Endothelial cell of umbilical vein (primary cell): ENCODE measurements at regions not wholly inside any gene's neighbourhood (a gene's known extent, or its start where the extent isn't known, plus 50 kb on each side); places are given as distances from the start of the nearest gene placed in this dataset.

Source experiments
- BruUV-seq: library from RNA; stranded (reverse); fragments of 400-500 nt; replicated peaks from 2 replicates; lab custom pipeline; 2021; lab: Mats Ljungman, UMichigan
- CTCF ChIA-PET: fragments of 300-600, 350-600 bp; sonication (Branson Sonifier 250); formaldehyde crosslinking; loops from one replicate; lab custom pipeline; 2021; ENCODE audit warnings: antibody characterized with exemption, inconsistent platforms; lab: Charles Lee
- POLR2A ChIA-PET: fragments of 300-600, 350-600 bp; sonication (Branson Sonifier 250); formaldehyde crosslinking; loops from one replicate; lab custom pipeline; 2021; ENCODE audit warnings: antibody characterized with exemption, inconsistent platforms; lab: Charles Lee
- DNase-seq: peaks from one replicate; pipeline ENCODE4 v3.0.0-alpha.2; 2011; ENCODE audit warnings: low read depth, low spot score
- FAIRE-seq: peaks from 2 replicates; lab custom pipeline; 2011; peaks lifted over from hg19 to GRCh38; lab: Jason Lieb, UNC
- H2AFZ ChIP-seq: 2 replicates; pipeline ENCODE4 v1.6.0; 2012; ENCODE audit warnings: low read depth, low read length, control low read depth, inconsistent platforms
- H3K27ac ChIP-seq: 2 replicates; pipeline ENCODE4 v1.5.1; 2011; ENCODE audit warnings: low read depth, mild to moderate bottlenecking, control low read depth, low read length, moderate library complexity; ENCODE audit not compliant: insufficient read depth
- H3K27me3 ChIP-seq, 2 experiments: 2 replicates each; pipeline versions ENCODE4 v1.6.0 to v1.6.1; 2011; ENCODE audit warnings: low read length in 2 of 2, mixed read lengths in 1 of 2; ENCODE audit not compliant: control insufficient read depth in 2 of 2, insufficient read depth in 2 of 2
- H3K36me3 ChIP-seq, 2 experiments: 2 replicates in 1 of 2; 3 replicates in 1 of 2; pipeline ENCODE4 v1.5.1; 2011; ENCODE audit warnings: low read length in 2 of 2, mild to moderate bottlenecking in 1 of 2, moderate library complexity in 1 of 2; ENCODE audit not compliant: control insufficient read depth in 2 of 2, insufficient read depth in 2 of 2; ENCODE audit errors: extremely low read depth in 1 of 2
- H3K4me1 ChIP-seq: 3 replicates; pipeline ENCODE4 v1.5.1; 2011; ENCODE audit warnings: mild to moderate bottlenecking, low read length; ENCODE audit not compliant: control insufficient read depth, insufficient read depth; ENCODE audit errors: extremely low read depth
- H3K4me2 ChIP-seq: 2 replicates; pipeline ENCODE4 v1.6.1; 2011; ENCODE audit warnings: low read length, control low read depth, mixed read lengths; ENCODE audit not compliant: insufficient read depth
- H3K4me3 ChIP-seq, 3 experiments: fragments of 200-600 bp in 1 of 3; sonication (generic), shearing (Covaris generic) in 1 of 3; replicated peaks in 1 of 3; 2 replicates each; pipeline ENCODE4 v1.5.1; 2011 to 2016; ENCODE audit warnings: control low read depth in 3 of 3, low read length in 3 of 3, mild to moderate bottlenecking in 2 of 3, inconsistent platforms in 1 of 3, low read depth in 1 of 3, moderate library complexity in 1 of 3; ENCODE audit not compliant: insufficient read depth in 1 of 3
- H3K79me2 ChIP-seq: 2 replicates; pipeline ENCODE4 v1.6.0; 2012; ENCODE audit warnings: low read length, inconsistent platforms; ENCODE audit not compliant: control insufficient read depth, insufficient read depth
- H3K9ac ChIP-seq: replicated peaks from 2 replicates; pipeline ENCODE3; 2011; ENCODE audit warnings: low read length, control low read depth; ENCODE audit not compliant: insufficient read depth; ENCODE audit errors: extremely low read depth
- H3K9me1 ChIP-seq: replicated peaks from 3 replicates; pipeline ENCODE4 v1.6.0; 2011; ENCODE audit warnings: mild to moderate bottlenecking, low read length; ENCODE audit not compliant: control insufficient read depth, insufficient read depth; ENCODE audit errors: extremely low read depth
- H3K9me3 ChIP-seq: replicated peaks from 2 replicates; pipeline ENCODE4 v1.5.1; 2012; ENCODE audit warnings: low read length, inconsistent platforms; ENCODE audit not compliant: control insufficient read depth, insufficient read depth
- H4K20me1 ChIP-seq: replicated peaks from 2 replicates; pipeline ENCODE3; 2011; ENCODE audit warnings: mild to moderate bottlenecking, low read length; ENCODE audit not compliant: control insufficient read depth, insufficient read depth; ENCODE audit errors: extremely low read depth
- CTCF ChIP-seq, 2 donors: IDR thresholded peaks; 1 replicate in 1 of 2; 2 replicates in 1 of 2; pipeline ENCODE4 v1.5.1; 2011; ENCODE audit warnings: low read length in 2 of 2, mild to moderate bottlenecking in 2 of 2, moderate library complexity in 2 of 2, control low read depth in 1 of 2, inconsistent platforms in 1 of 2, low read depth in 1 of 2; ENCODE audit not compliant: insufficient read depth in 1 of 2; ENCODE audit errors: extremely low read depth in 1 of 2
- EZH2 ChIP-seq: IDR thresholded peaks from 2 replicates; pipeline ENCODE4 v1.6.1; 2012; ENCODE audit warnings: borderline replicate concordance, low read depth, mild to moderate bottlenecking, moderate library complexity, low read length, inconsistent platforms; ENCODE audit not compliant: severe bottlenecking
- FOS ChIP-seq: IDR thresholded peaks from 2 replicates; pipeline ENCODE4 v1.6.1; 2011; ENCODE audit warnings: mild to moderate bottlenecking, low read length, moderate library complexity, borderline replicate concordance; ENCODE audit not compliant: insufficient read depth
- GATA2 ChIP-seq: IDR thresholded peaks from 2 replicates; pipeline ENCODE4 v1.7.0; 2011; ENCODE audit warnings: low read depth, mild to moderate bottlenecking, moderate library complexity, mixed read lengths, low read length; ENCODE audit not compliant: insufficient read length, insufficient read depth
- JUN ChIP-seq: IDR thresholded peaks from 2 replicates; pipeline ENCODE4 v1.6.1; 2011; ENCODE audit warnings: borderline replicate concordance, low read depth; ENCODE audit not compliant: insufficient read length, insufficient read depth
- MYC ChIP-seq: IDR thresholded peaks from one replicate; pipeline ENCODE4 v1.6.1; 2011; ENCODE audit warnings: mild to moderate bottlenecking, low read depth, low read length
- POLR2A ChIP-seq: IDR thresholded peaks from 2 replicates; pipeline ENCODE4 v1.6.1; 2012; ENCODE audit warnings: low read depth, mild to moderate bottlenecking, control low read depth, low read length
- POLR2AphosphoS5 ChIP-seq: IDR thresholded peaks from 2 replicates; pipeline ENCODE4 v1.6.1; 2012; ENCODE audit warnings: low read depth, mild to moderate bottlenecking, control low read depth, low read length, moderate library complexity; ENCODE audit not compliant: insufficient read depth
- dilution Hi-C: fragments of 300-500 bp; cut with MboI; formaldehyde crosslinking; loops from one replicate; pipeline ENCODE4 v1.15.0; 2019; ENCODE audit warnings: low sequenced_read_pairs; ENCODE audit not compliant: extremely low pct_ligation_motif_present
- intact Hi-C: fragments of 100-400 bp; cut with micrococcal nuclease; formaldehyde crosslinking; loops from one replicate; pipeline ENCODE4 v1.10.0; 2022
- TF ChIP-seq, protein P1 (sequence below): IDR thresholded peaks from 2 replicates; pipeline ENCODE4 v1.6.1; 2011; ENCODE audit not compliant: insufficient read depth, insufficient read length

DNA sequence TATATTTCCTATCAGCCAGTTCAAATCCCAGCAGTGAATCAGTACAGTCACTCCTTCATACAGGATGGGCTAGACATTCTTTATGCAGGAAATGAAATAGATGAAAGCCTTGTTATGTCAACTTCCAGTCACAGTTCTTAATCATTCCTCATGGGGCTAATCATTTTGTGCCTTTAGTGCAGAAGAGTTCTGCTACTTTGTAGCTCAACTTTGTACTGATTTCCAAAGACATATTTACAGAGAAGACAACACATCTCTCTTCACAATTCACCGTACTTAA, 593.9 kb upstream of the NETO1 start:
- BruUV-seq: no TSS peak
- DNase-seq (no peak), FAIRE-seq (no peak)
- Histone ChIP-seq H3K9ac (no peak overlapping the region), H3K4me3 (no peak overlapping the region), H3K9me3 (peaks cover 4% of the 10 kb centered on the region), H3K27ac (no peak overlapping the region), H3K9me1 (no peaks in the 10 kb centered on the region), H3K27me3 (no peaks in the 10 kb centered on the region), H3K36me3 (no peaks in the 10 kb centered on the region), H3K4me2 (no peak overlapping the region), H2AFZ (no peak overlapping the region), H3K79me2 (no peaks in the 10 kb centered on the region), H4K20me1 (no peaks in the 10 kb centered on the region), H3K4me1 (no peaks in the 10 kb centered on the region)
- dilution Hi-C loops (no loop called here), intact Hi-C loops (no loop called here)
- no peak for TF ChIP-seq MYC
- TF ChIP-seq POLR2AphosphoS5: no peak
- no peak for TF ChIP-seq CTCF (IDR thresholded peaks at IDR 0.05; ENCODE audit: extremely low read depth in 1 of 2, insufficient read depth in 1 of 2, low read depth in 1 of 2, low read length in 2 of 2)
- TF ChIP-seq, protein P1, sequence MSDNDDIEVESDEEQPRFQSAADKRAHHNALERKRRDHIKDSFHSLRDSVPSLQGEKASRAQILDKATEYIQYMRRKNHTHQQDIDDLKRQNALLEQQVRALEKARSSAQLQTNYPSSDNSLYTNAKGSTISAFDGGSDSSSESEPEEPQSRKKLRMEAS: no peak
- TF ChIP-seq GATA2: no peak
- no peak for TF ChIP-seq FOS
- no peak for TF ChIP-seq EZH2
- no peak for TF ChIP-seq JUN
- TF ChIP-seq POLR2A: no peak
- CTCF ChIA-PET: no interaction called here
- POLR2A ChIA-PET: no interaction called here
